HepG2 (cell line): ENCODE measurements at regions not wholly inside any gene's neighbourhood (a gene's known extent, or its start where the extent isn't known, plus 50 kb on each side); places are given as distances from the start of the nearest gene placed in this dataset.

Experiments used
- ATAC-seq: fragments of 200-7000 bp; cut with Tn5 transposase; 3 replicates; pipeline ENCODE4 v1.9.1; 2020; ENCODE audit warnings: mild to moderate bottlenecking, moderate library complexity
- BruUV-seq: library from RNA; stranded (reverse); fragments of 400-500 nt; replicated peaks from 2 replicates; lab custom pipeline; 2021; lab: Mats Ljungman, UMichigan
- CTCF ChIA-PET: fragments of 300-600 bp; formaldehyde crosslinking; extraction: SDS; loops from one replicate; lab custom pipeline; 2021; ENCODE audit warnings: low total read pairs, inconsistent platforms, low intra/inter-chr PET ratio; lab: Yijun Ruan, JAX
- POLR2A ChIA-PET: fragments of 350-600 bp; sonication (Branson Sonifier 250); formaldehyde crosslinking; loops from one replicate; lab custom pipeline; 2020; ENCODE audit warnings: antibody characterized with exemption, inconsistent platforms; lab: Yijun Ruan, JAX
- DNase-seq: peaks from one replicate; pipeline ENCODE4 v3.0.0-alpha.2; 2015; ENCODE audit warnings: low spot score
- FAIRE-seq: peaks from 3 replicates; lab custom pipeline; 2011; peaks lifted over from hg19 to GRCh38; lab: Jason Lieb, UNC
- H2AFZ ChIP-seq: one replicate; pipeline ENCODE4 v1.6.1; 2011; ENCODE audit warnings: low read length, inconsistent platforms
- H3K27ac ChIP-seq: fragments of 300-600 bp; 3 replicates; pipeline ENCODE4 v1.8.0; 2011; ENCODE audit warnings: mixed run types, mild to moderate bottlenecking, mixed read lengths, low read length, inconsistent platforms; ENCODE audit not compliant: insufficient read depth; ENCODE audit errors: extremely low read length
- H3K27me3 ChIP-seq, 2 experiments: fragments of 200-600 bp in 1 of 2; 2 replicates in 1 of 2; 3 replicates in 1 of 2; pipeline versions ENCODE4 v1.6.0 to v1.8.0; 2011; ENCODE audit warnings: low read length in 2 of 2, mild to moderate bottlenecking in 2 of 2, moderate library complexity in 2 of 2, inconsistent platforms in 1 of 2; ENCODE audit not compliant: insufficient read depth in 2 of 2, control insufficient read depth in 1 of 2
- H3K36me3 ChIP-seq, 2 experiments: fragments of 200-600 bp in 1 of 2; replicated peaks in 1 of 2; 2 replicates in 1 of 2; 3 replicates in 1 of 2; pipeline versions ENCODE4 v1.5.1 to v1.8.0; 2011; ENCODE audit warnings: low read length in 2 of 2, inconsistent platforms in 1 of 2; ENCODE audit not compliant: insufficient read depth in 2 of 2, control insufficient read depth in 1 of 2
- H3K4me1 ChIP-seq: 2 replicates; pipeline ENCODE4 v1.5.1; 2012; ENCODE audit warnings: low read length, inconsistent platforms; ENCODE audit not compliant: insufficient read depth
- H3K4me2 ChIP-seq: 2 replicates; pipeline ENCODE4 v1.6.0; 2011; ENCODE audit warnings: low read depth, low read length, inconsistent platforms
- H3K4me3 ChIP-seq, 3 experiments: fragments of 200-600 bp in 1 of 3; sonication (generic), shearing (Covaris generic) in 1 of 3; replicated peaks in 1 of 3; 2 replicates each; pipeline ENCODE4 v1.5.1; 2011 to 2016; ENCODE audit warnings: low read length in 3 of 3, inconsistent platforms in 2 of 3, low read depth in 2 of 3, mild to moderate bottlenecking in 2 of 3, control low read depth in 1 of 3, mixed read lengths in 1 of 3; ENCODE audit not compliant: insufficient read depth in 1 of 3
- H3K79me2 ChIP-seq: one replicate; pipeline ENCODE4 v1.6.1; 2011; ENCODE audit warnings: low read length, inconsistent platforms; ENCODE audit not compliant: insufficient read depth
- H3K9ac ChIP-seq: 2 replicates; pipeline ENCODE4 v1.6.0; 2011; ENCODE audit warnings: mild to moderate bottlenecking, low read depth, low read length, inconsistent platforms; ENCODE audit not compliant: insufficient read depth
- H3K9me3 ChIP-seq: 2 replicates; pipeline ENCODE4 v1.5.1; 2012; ENCODE audit warnings: mild to moderate bottlenecking, low read length
- H4K20me1 ChIP-seq: 2 replicates; pipeline ENCODE4 v1.6.0; 2011; ENCODE audit warnings: inconsistent platforms, mild to moderate bottlenecking, low read length, moderate library complexity; ENCODE audit not compliant: insufficient read depth
- ELF1 ChIP-seq: sonication (generic); formaldehyde crosslinking; IDR thresholded peaks from 2 replicates; pipeline ENCODE4 v1.4.0; 2020; ENCODE audit warnings: missing genetic modification reagents
- ELF3 ChIP-seq: IDR thresholded peaks from 2 replicates; pipeline ENCODE4 v1.6.1; 2016; ENCODE audit warnings: missing genetic modification reagents, missing compliant biosample characterization
- GPN1 ChIP-seq: sonication (generic); formaldehyde crosslinking; IDR thresholded peaks from 2 replicates; pipeline ENCODE4 v1.5.1; 2020; ENCODE audit warnings: missing genetic modification reagents, borderline replicate concordance
- HNF4A ChIP-seq: sonication (generic); formaldehyde crosslinking; IDR thresholded peaks from 2 replicates; pipeline ENCODE4 v1.4.0; 2020; ENCODE audit warnings: missing genetic modification reagents
- MYC ChIP-seq: sonication (generic); formaldehyde crosslinking; IDR thresholded peaks from 2 replicates; pipeline ENCODE4 v1.9.0; 2021; ENCODE audit warnings: missing genetic modification reagents, borderline replicate concordance
- PAXIP1 ChIP-seq: sonication (generic); formaldehyde crosslinking; conservative IDR thresholded peaks from 2 replicates; pipeline ENCODE4 v1.4.0; 2020; ENCODE audit warnings: mild to moderate bottlenecking, missing genetic modification reagents, moderate library complexity
- SALL1 ChIP-seq: sonication (generic); formaldehyde crosslinking; IDR thresholded peaks from 2 replicates; pipeline ENCODE4 v1.8.0; 2022; ENCODE audit warnings: mild to moderate bottlenecking, missing genetic modification reagents
- SOX13 ChIP-seq, 3 experiments: fragments of 450-650 bp in 1 of 3; sonication (generic) in 1 of 3; formaldehyde crosslinking in 1 of 3; IDR thresholded peaks in 2 of 3; conservative IDR thresholded peaks in 1 of 3; 2 replicates each; pipeline versions ENCODE4 v1.5.0 to v1.6.1; 2016 to 2020; ENCODE audit warnings: antibody characterized with exemption in 1 of 3, mild to moderate bottlenecking in 1 of 3, missing compliant biosample characterization in 1 of 3, missing genetic modification reagents in 1 of 3, moderate library complexity in 1 of 3
- TFDP1 ChIP-seq: IDR thresholded peaks from 2 replicates; pipeline ENCODE4 v1.6.1; 2016; ENCODE audit warnings: missing compliant biosample characterization, missing genetic modification reagents, borderline replicate concordance
- ZNF644 ChIP-seq: IDR thresholded peaks from 2 replicates; pipeline ENCODE4 v1.6.1; 2016; ENCODE audit warnings: low read depth
- WGBS: methylation state at CpG from one replicate; pipeline ENCODE4 v1.1.6; 2017; ENCODE audit warnings: low lambda C conversion rate; 5-methylcytosine and 5-hydroxymethylcytosine counted together
- in situ Hi-C: cut with HindIII; loops from 2 replicates; pipeline ENCODE4 v1.10.0; 2017; ENCODE audit warnings: low pct_unique_long_range_greater_than_20kb; ENCODE audit not compliant: extremely low pct_ligation_motif_present
- intact Hi-C: fragments of 100-400 bp; cut with micrococcal nuclease; formaldehyde crosslinking; loops from one replicate; pipeline ENCODE4 v1.10.0; 2022; ENCODE audit not compliant: unreplicated experiment
- TF ChIP-seq, protein P1 (sequence below): IDR thresholded peaks from 2 replicates; pipeline ENCODE4 v1.6.1; 2012; ENCODE audit warnings: inconsistent platforms

DNA sequence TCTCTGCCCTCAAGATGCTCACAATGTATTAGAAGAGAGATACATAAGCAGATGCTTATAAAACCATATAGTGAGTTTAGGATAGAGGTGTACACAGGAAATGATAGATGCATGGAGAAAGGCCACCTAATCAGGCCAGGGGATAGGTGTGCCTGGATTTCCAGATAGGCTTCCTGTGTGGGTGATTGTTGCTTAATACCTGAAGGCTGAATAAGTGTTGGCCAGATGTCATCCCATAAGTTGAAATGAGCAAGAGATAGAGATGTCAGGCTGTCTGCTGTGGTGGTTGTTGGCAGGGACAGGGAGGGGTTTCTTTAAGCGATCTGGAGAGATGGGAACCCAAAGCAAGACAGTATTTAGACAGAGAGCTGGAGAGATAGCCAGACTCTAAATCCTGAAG lies 109.8 kb upstream of the SGK1 start:
- H3K27ac ChIP-seq, result no peak overlapping the region
- BruUV-seq, result no TSS peak

DNA sequence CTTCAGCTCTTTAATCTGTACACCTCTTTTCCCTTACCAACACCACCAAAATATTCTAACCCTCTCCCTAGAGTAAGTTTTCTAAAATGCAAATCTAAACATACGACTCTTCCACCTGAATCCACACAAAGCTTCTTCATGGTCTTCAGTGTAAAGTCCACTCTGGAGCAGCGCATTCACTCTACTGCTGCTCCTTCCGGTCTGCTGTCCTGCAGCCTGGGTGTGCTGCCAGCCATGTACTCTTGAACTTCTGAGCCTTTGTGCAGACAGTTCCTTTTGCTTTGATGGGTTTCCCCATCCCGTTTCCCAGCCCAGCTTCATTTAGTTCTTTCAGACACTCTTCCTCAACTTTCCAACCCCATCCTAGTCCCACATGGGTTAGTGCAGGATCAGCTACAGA lies 108.7 kb upstream of the SGK1 start:
- H3K9ac ChIP-seq, result no peak overlapping the region
- H3K4me1 ChIP-seq, result 0 out of 2 replicates have a peak, but pooled peaks cover 8% of the 10 kb centered on the region
- under 1% methylated on average over 4 of the region's 4 CpGs for WGBS
- ChIA-PET POLR2A (no interaction called here), CTCF (no interaction called here)
- H3K79me2 ChIP-seq, result no peaks in the 10 kb centered on the region
- BruUV-seq, result no TSS peak
- no peaks in the 10 kb centered on the region for H4K20me1 ChIP-seq
- H3K36me3 ChIP-seq, result no peaks in the 10 kb centered on the region
- no peaks in the 10 kb centered on the region; a peak in 1 of 5 replicates for H3K27me3 ChIP-seq
- peak; percentile 84 for ATAC-seq
- intact Hi-C loops (no loop called here), in situ Hi-C loops (loop anchor here (25.0 kb wide), 1 partner anchor 264 kb away; no protein-coding TSS in a partner anchor)
- H2AFZ ChIP-seq, result no peak overlapping the region
- no peak overlapping the region for H3K4me2 ChIP-seq
- peak; percentile 21 for DNase-seq
- no peak overlapping the region for H3K4me3 ChIP-seq
- no peak overlapping the region for H3K27ac ChIP-seq
- H3K9me3 ChIP-seq, result no peaks in the 10 kb centered on the region
- no peak for FAIRE-seq
- TF ChIP-seq HNF4A (CRISPR knock-in tag), result peak; percentile 73
- TF ChIP-seq, protein P1, sequence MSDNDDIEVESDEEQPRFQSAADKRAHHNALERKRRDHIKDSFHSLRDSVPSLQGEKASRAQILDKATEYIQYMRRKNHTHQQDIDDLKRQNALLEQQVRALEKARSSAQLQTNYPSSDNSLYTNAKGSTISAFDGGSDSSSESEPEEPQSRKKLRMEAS, result peak; percentile 59; the same call in 1 of the 2 replicates
- TF ChIP-seq ELF1 (CRISPR knock-in tag), result peak; percentile 43
- peak; percentile 49 for TF ChIP-seq SALL1 (CRISPR knock-in tag)
- 0 out of 2 replicates have a peak, but pooled peaks have one; percentile 31 for TF ChIP-seq ELF3 (CRISPR knock-in tag)
- no peak for TF ChIP-seq SOX13 (IDR thresholded peaks at IDR 0.05)
- 0 out of 4 replicates have a peak, but pooled peaks of 1 of the 2 experiments have one; percentile 10 for TF ChIP-seq SOX13 (CRISPR knock-in tag; conservative IDR thresholded peaks at IDR 0.05 in 1 of 2, IDR thresholded peaks at IDR 0.05 in 1 of 2)
- no peak; the same call in 1 of the 2 replicates for TF ChIP-seq MYC (CRISPR knock-in tag)
- peak; percentile 55; the same call in 1 of the 2 replicates for TF ChIP-seq ZNF644 (CRISPR knock-in tag)
- 0 out of 2 replicates have a peak, but pooled peaks have one; percentile 27 for TF ChIP-seq PAXIP1

More for the DNA sequence above, 109.8 kb upstream of the SGK1 start:
- H3K9ac ChIP-seq, result no peak overlapping the region
- in situ Hi-C loops, result loop anchor here (25.0 kb wide), 1 partner anchor 265 kb away; no protein-coding TSS in a partner anchor
- ATAC-seq, result no peak
- WGBS, result 21% methylated on average over 1 of the region's 1 CpG
- no peaks in the 10 kb centered on the region for H4K20me1 ChIP-seq
- no peak for FAIRE-seq
- H3K9me3 ChIP-seq, result no peaks in the 10 kb centered on the region
- intact Hi-C loops, result no loop called here
- POLR2A ChIA-PET, result no interaction called here
- H3K36me3 ChIP-seq, result no peaks in the 10 kb centered on the region
- CTCF ChIA-PET, result no interaction called here
- no peak for TF ChIP-seq TFDP1 (CRISPR knock-in tag)
- TF ChIP-seq GPN1 (CRISPR knock-in tag), result no peak
- TF ChIP-seq, all 625 proteins: peak for 0
- no peaks in the 10 kb centered on the region for H3K79me2 ChIP-seq
- H3K4me1 ChIP-seq, result 0 out of 2 replicates have a peak, but pooled peaks cover 8% of the 10 kb centered on the region
- no peak overlapping the region for H3K4me2 ChIP-seq
- no peaks in the 10 kb centered on the region; a peak in 1 of 5 replicates for H3K27me3 ChIP-seq
- H2AFZ ChIP-seq, result no peak overlapping the region
- DNase-seq, result no peak
- no peak overlapping the region for H3K4me3 ChIP-seq
